HG02678 (cell line): ENCODE measurements at regions not wholly inside any gene's neighbourhood (a gene's known extent, or its start where the extent isn't known, plus 50 kb on each side); places are given as distances from the start of the nearest gene placed in this dataset.

ENCODE experiments used
- ATAC-seq: cut with Tn5 transposase; IDR thresholded peaks from one replicate; pipeline ENCODE4 v1.9.1; 2021; ENCODE audit warnings: mild to moderate bottlenecking, moderate library complexity; ENCODE audit not compliant: unreplicated experiment

GRCh38 chrX:20438871-20439526 lies 172.3 kb upstream of the RPS6KA3 start:
- no peak for ATAC-seq

GRCh38 chrX:20437683-20438082 lies 171.0 kb upstream of the RPS6KA3 start:
- peak; percentile 50 for ATAC-seq

- no peak for ATAC-seq
These were observed 169.2 kb upstream of the RPS6KA3 start for GRCh38 chrX:20435913-20436312.

- no peak for ATAC-seq
These were observed 168.3 kb upstream of the RPS6KA3 start for GRCh38 chrX:20434986-20435385.

GRCh38 chrX:20433388-20433775 lies 166.7 kb upstream of the RPS6KA3 start:
- ATAC-seq, result no peak

- peak; percentile 70 for ATAC-seq
These were observed 166.2 kb upstream of the RPS6KA3 start for GRCh38 chrX:20432746-20433387.

- no peak for ATAC-seq
These were observed 165.3 kb upstream of the RPS6KA3 start for GRCh38 chrX:20432048-20432447.

GRCh38 chrX:20431486-20431885 lies 164.8 kb upstream of the RPS6KA3 start:
- ATAC-seq, result no peak

GRCh38 chrX:20427173-20427770 lies 160.6 kb upstream of the RPS6KA3 start:
- peak; percentile 78 for ATAC-seq

GRCh38 chrX:20421697-20422096 lies 155.0 kb upstream of the RPS6KA3 start:
- no peak for ATAC-seq

GRCh38 chrX:20421275-20421674 lies 154.6 kb upstream of the RPS6KA3 start:
- no peak for ATAC-seq

GRCh38 chrX:20420058-20420457 lies 153.3 kb upstream of the RPS6KA3 start:
- ATAC-seq, result no peak

- ATAC-seq, result peak; percentile 93
These were observed 151.9 kb upstream of the RPS6KA3 start for GRCh38 chrX:20418379-20419150.

GRCh38 chrX:20414762-20415445 lies 148.2 kb upstream of the RPS6KA3 start:
- no peak for ATAC-seq

- ATAC-seq, result no peak
These were observed 147.4 kb upstream of the RPS6KA3 start for GRCh38 chrX:20414066-20414465.

GRCh38 chrX:20412871-20413486 lies 146.3 kb upstream of the RPS6KA3 start:
- ATAC-seq, result peak; percentile 94

- ATAC-seq, result no peak
These were observed 143.8 kb upstream of the RPS6KA3 start for GRCh38 chrX:20410540-20410939.

- no peak for ATAC-seq
These were observed 143.3 kb upstream of the RPS6KA3 start for GRCh38 chrX:20409991-20410390.

- ATAC-seq, result no peak
These were observed 136.2 kb upstream of the RPS6KA3 start for GRCh38 chrX:20402956-20403355.

- ATAC-seq, result no peak
These were observed 133.2 kb upstream of the RPS6KA3 start for GRCh38 chrX:20399728-20400414.
